ENCODE measurements at regions not wholly inside any gene's neighbourhood (a gene's known extent, or its start where the extent isn't known, plus 50 kb on each side); places are given as distances from the start of the nearest gene placed in this dataset.

GRCh38 chr6:63418741-63419140, 99.0 kb upstream of the LGSN start:
- peak in 1 of 3 donors; percentile 65 for DNase-seq
- peak; percentile 69 for ATAC-seq
- Histone ChIP-seq H3K4me1 (ENCODE audit: low read depth) (peaks cover 5% of the 10 kb centered on the region), H3K36me3 (ENCODE audit: low read depth) (no peaks in the 10 kb centered on the region), H3K9me3 (no peaks in the 10 kb centered on the region), H3K4me3 (no peak overlapping the region)
- intact Hi-C loops (cut with DNase I, micrococcal nuclease), result no loop called here
- no peak for TF ChIP-seq CTCF (IDR thresholded peaks at IDR 0.05)

DNA sequence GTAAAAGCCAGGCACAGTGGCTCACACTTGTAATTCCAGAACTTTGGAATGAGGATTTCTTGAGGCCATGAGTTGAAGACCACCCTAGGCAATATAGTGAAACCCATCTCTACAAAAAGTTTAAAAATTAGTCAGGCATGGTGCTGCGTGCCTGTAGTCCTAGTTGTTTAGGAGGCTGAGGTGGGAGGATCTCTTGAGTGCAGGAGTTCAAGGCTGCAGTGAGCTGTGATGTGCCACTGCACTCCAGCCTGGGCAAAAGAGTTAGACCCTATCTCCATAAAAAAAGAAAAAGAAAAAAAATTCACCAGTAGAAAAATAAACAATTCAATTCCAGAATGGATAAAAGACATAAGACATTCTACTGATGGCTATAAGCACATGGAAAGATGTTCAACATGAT, 104.9 kb upstream of the LGSN start:
- no peaks in the 10 kb centered on the region for H3K9me3 ChIP-seq
- peaks cover 5% of the 10 kb centered on the region for H3K4me1 ChIP-seq (ENCODE audit: low read depth)
- intact Hi-C loops (cut with DNase I, micrococcal nuclease), result no loop called here
- DNase-seq (no peak), ATAC-seq (no peak)
- no peak for TF ChIP-seq CTCF (IDR thresholded peaks at IDR 0.05)
- no peak overlapping the region for H3K4me3 ChIP-seq
- H3K36me3 ChIP-seq (ENCODE audit: low read depth), result no peaks in the 10 kb centered on the region

DNA sequence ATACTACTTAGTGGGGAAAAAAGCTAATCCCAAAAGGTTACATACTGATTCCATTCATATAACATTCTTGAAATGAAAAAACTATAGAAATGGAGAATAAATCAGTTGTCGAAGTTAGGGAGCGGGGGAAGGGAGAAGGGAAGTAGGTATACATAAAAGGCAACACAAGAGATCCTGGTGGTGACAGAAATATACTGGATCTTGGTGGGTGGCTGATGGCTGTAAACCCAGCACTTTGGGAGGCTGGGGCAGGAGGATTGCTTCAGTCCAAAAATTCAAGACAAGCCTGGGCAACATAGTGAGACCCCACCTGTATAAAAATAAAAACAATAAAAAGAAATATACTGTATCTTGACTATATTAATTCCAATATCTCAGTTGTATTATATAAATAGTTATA, 105.7 kb upstream of the LGSN start:
- ATAC-seq, result no peak
- no peaks in the 10 kb centered on the region for H3K36me3 ChIP-seq (ENCODE audit: low read depth)
- intact Hi-C loops (cut with DNase I, micrococcal nuclease), result no loop called here
- no peak for DNase-seq
- TF ChIP-seq CTCF (IDR thresholded peaks at IDR 0.05), result no peak
- no peak overlapping the region for H3K4me3 ChIP-seq
- peaks cover 3% of the 10 kb centered on the region for H3K4me1 ChIP-seq (ENCODE audit: low read depth)
- H3K9me3 ChIP-seq, result no peaks in the 10 kb centered on the region

- no peak for TF ChIP-seq CTCF (IDR thresholded peaks at IDR 0.05)
- no peaks in the 10 kb centered on the region for H3K4me1 ChIP-seq (ENCODE audit: low read depth)
- intact Hi-C loops (cut with DNase I, micrococcal nuclease), result no loop called here
Measured at GRCh38 chr6:63426844-63427243, 107.1 kb upstream of the LGSN start.

DNA sequence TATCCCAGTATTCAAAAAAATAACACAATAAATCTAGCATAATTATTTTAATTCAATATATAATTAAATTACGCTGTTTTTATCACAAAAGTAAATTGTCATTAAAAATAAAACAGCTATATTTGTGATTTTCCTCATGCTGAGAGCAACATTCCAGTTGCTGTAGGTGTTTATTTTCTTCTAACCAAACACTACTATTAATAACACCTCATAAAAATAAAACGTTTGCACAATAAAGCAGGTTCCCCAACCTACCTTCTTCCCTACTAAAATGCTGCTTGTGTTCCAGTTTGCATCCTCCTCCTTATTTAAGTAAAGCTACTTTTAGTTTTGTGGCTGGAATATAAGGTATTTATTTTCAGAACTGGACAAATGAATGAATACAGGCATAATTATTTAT, 108.2 kb upstream of the LGSN start:
- H3K4me3 ChIP-seq, result no peak overlapping the region
- no peaks in the 10 kb centered on the region for H3K36me3 ChIP-seq (ENCODE audit: low read depth)
- DNase-seq, result no peak
- no peak for TF ChIP-seq CTCF (IDR thresholded peaks at IDR 0.05)
- intact Hi-C loops (cut with DNase I, micrococcal nuclease), result no loop called here
- no peaks in the 10 kb centered on the region for H3K4me1 ChIP-seq (ENCODE audit: low read depth)
- no peak for ATAC-seq
- H3K9me3 ChIP-seq, result no peaks in the 10 kb centered on the region

More at GRCh38 chr6:63426844-63427243, 107.1 kb upstream of the LGSN start:
- H3K4me3 ChIP-seq, result no peak overlapping the region
- H3K36me3 ChIP-seq (ENCODE audit: low read depth), result no peaks in the 10 kb centered on the region
- ATAC-seq, result no peak
- no peak for DNase-seq
- no peaks in the 10 kb centered on the region for H3K9me3 ChIP-seq

- no peak overlapping the region for H3K4me3 ChIP-seq
- no peak for TF ChIP-seq CTCF (IDR thresholded peaks at IDR 0.05)
- H3K36me3 ChIP-seq (ENCODE audit: low read depth), result no peaks in the 10 kb centered on the region
- H3K4me1 ChIP-seq (ENCODE audit: low read depth), result no peaks in the 10 kb centered on the region
- ATAC-seq (no peak), DNase-seq (no peak)
- no peaks in the 10 kb centered on the region for H3K9me3 ChIP-seq
- intact Hi-C loops (cut with DNase I, micrococcal nuclease), result no loop called here
Measured at GRCh38 chr6:63430985-63431519, 111.3 kb upstream of the LGSN start.
